22Rv1 (cell line): ENCODE measurements at regions not wholly inside any gene's neighbourhood (a gene's known extent, or its start where the extent isn't known, plus 50 kb on each side); places are given as distances from the start of the nearest gene placed in this dataset.

Source experiments
- ZFX ChIP-seq: fragments of 450-650 bp; IDR thresholded peaks from 2 replicates; pipeline ENCODE4 v1.6.1; 2017; ENCODE audit warnings: antibody characterized with exemption, borderline replicate concordance
- TF ChIP-seq, protein P1 (sequence below): fragments of 450-650 bp; IDR thresholded peaks from 2 replicates; pipeline ENCODE4 v1.5.1; 2017; ENCODE audit warnings: mild to moderate bottlenecking

DNA sequence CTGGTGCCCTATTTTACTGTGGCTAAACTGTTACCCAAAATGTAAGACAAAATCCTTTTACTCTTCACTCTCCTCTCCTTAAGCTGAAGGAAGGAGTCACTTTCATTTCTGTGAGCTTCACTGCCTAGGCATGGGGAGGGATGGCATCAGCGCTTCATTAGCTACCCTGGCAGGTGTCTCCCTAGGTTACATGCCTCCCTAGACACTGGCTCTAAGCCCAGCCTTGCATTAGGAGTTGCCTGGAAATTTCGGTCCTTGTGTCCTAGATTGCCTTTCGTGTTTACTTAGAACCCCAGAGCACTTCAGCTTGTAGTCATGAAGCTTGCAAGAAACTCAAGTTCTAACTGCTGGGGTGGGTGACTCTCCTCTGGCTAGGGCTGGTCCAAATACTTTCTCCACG, 520.5 kb upstream of the STXBP6 start:
- TF ChIP-seq, protein P1, sequence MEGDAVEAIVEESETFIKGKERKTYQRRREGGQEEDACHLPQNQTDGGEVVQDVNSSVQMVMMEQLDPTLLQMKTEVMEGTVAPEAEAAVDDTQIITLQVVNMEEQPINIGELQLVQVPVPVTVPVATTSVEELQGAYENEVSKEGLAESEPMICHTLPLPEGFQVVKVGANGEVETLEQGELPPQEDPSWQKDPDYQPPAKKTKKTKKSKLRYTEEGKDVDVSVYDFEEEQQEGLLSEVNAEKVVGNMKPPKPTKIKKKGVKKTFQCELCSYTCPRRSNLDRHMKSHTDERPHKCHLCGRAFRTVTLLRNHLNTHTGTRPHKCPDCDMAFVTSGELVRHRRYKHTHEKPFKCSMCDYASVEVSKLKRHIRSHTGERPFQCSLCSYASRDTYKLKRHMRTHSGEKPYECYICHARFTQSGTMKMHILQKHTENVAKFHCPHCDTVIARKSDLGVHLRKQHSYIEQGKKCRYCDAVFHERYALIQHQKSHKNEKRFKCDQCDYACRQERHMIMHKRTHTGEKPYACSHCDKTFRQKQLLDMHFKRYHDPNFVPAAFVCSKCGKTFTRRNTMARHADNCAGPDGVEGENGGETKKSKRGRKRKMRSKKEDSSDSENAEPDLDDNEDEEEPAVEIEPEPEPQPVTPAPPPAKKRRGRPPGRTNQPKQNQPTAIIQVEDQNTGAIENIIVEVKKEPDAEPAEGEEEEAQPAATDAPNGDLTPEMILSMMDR: no peak
- no peak for TF ChIP-seq ZFX
